K562 (cell line): ENCODE measurements at regions not wholly inside any gene's neighbourhood (a gene's known extent, or its start where the extent isn't known, plus 50 kb on each side); places are given as distances from the start of the nearest gene placed in this dataset.

Experiments used
- BRCA1 ChIP-seq, 2 experiments: fragments of 450-650 bp in 1 of 2; sonication (generic) in 1 of 2; formaldehyde crosslinking in 1 of 2; IDR thresholded peaks; 2 replicates each; pipeline versions ENCODE4 v1.5.0 to v1.6.1; 2017 to 2020; ENCODE audit warnings: mild to moderate bottlenecking in 1 of 2, missing genetic modification reagents in 1 of 2
- DMBX1 ChIP-seq: fragments of 250-450 bp; sonication (Bioruptor Pico); IDR thresholded peaks from 2 replicates; pipeline ENCODE4 v1.8.0; 2022; ENCODE audit warnings: inconsistent platforms, mild to moderate bottlenecking, moderate library complexity, borderline replicate concordance
- KAT8 ChIP-seq: fragments of 450-650 bp; IDR thresholded peaks from 2 replicates; pipeline ENCODE4 v1.6.1; 2016; ENCODE audit warnings: low read depth, mild to moderate bottlenecking
- KLF16 ChIP-seq: IDR thresholded peaks from 2 replicates; pipeline ENCODE4 v1.6.1; 2016; ENCODE audit warnings: antibody characterized with exemption
- MTA1 ChIP-seq: fragments of 450-650 bp; IDR thresholded peaks from 2 replicates; pipeline ENCODE4 v1.6.1; 2017; ENCODE audit warnings: borderline replicate concordance
- MYC ChIP-seq, 2 experiments: fragments of 250-450 bp in 1 of 2; sonication (Bioruptor Pico) in 1 of 2; IDR thresholded peaks; 2 replicates each; pipeline versions ENCODE4 v1.5.1 to v1.6.1; 2012 to 2021; ENCODE audit warnings: low read depth in 2 of 2, borderline replicate concordance in 1 of 2, improper control_type of control experiment in 1 of 2, low read length in 1 of 2, mild to moderate bottlenecking in 1 of 2, moderate library complexity in 1 of 2
- SAFB ChIP-seq: fragments of 200-400 bp; formaldehyde crosslinking; IDR thresholded peaks from 2 replicates; pipeline ENCODE4 v1.6.1; 2017; ENCODE audit warnings: low read depth, low read length, borderline replicate concordance
- SMAD1 ChIP-seq: fragments of 150-350 bp; IDR thresholded peaks from 2 replicates; pipeline ENCODE4 v1.6.1; 2014; ENCODE audit warnings: low read length, low read depth; ENCODE audit not compliant: partially characterized antibody
- TAL1 ChIP-seq: fragments of 450-650 bp; IDR thresholded peaks from 2 replicates; pipeline ENCODE4 v1.6.1; 2016; ENCODE audit warnings: mild to moderate bottlenecking
- TEAD4 ChIP-seq, 2 experiments: sonication (generic) in 1 of 2; formaldehyde crosslinking in 1 of 2; IDR thresholded peaks; 2 replicates each; pipeline versions ENCODE4 v1.6.1 to v1.8.0; 2012 to 2022; ENCODE audit warnings: borderline replicate concordance in 1 of 2, inconsistent platforms in 1 of 2, low read length in 1 of 2, mild to moderate bottlenecking in 1 of 2, missing genetic modification reagents in 1 of 2
- ZFP30 ChIP-seq: fragments of 250-450 bp; sonication (Bioruptor Pico); IDR thresholded peaks from 2 replicates; pipeline ENCODE4 v1.8.0; 2022; ENCODE audit warnings: moderate library complexity, mild to moderate bottlenecking, inconsistent platforms, borderline replicate concordance
- ZNF140 ChIP-seq: fragments of 250-450 bp; sonication (Bioruptor Pico); IDR thresholded peaks from 2 replicates; pipeline ENCODE4 v1.8.0; 2021; ENCODE audit warnings: moderate library complexity, mild to moderate bottlenecking, inconsistent platforms
- ZNF354B ChIP-seq: fragments of 250-450 bp; sonication (Bioruptor Pico); IDR thresholded peaks from 2 replicates; pipeline ENCODE4 v1.4.0; 2020
- ZNF707 ChIP-seq: fragments of 250-450 bp; sonication (Bioruptor Pico); conservative IDR thresholded peaks from 2 replicates; pipeline ENCODE4 v1.8.0; 2022; ENCODE audit warnings: inconsistent platforms, mild to moderate bottlenecking, moderate library complexity
- ZNF75A ChIP-seq: fragments of 450-650 bp; formaldehyde crosslinking; IDR thresholded peaks from 2 replicates; pipeline ENCODE4 v1.4.0; 2020; ENCODE audit warnings: mild to moderate bottlenecking
- TF ChIP-seq, protein P1 (sequence below): fragments of 150-350 bp; conservative IDR thresholded peaks from 2 replicates; pipeline ENCODE4 v1.6.1; 2014; ENCODE audit warnings: low read length
- TF ChIP-seq, protein P2 (sequence below): fragments of 250-450 bp; sonication (Bioruptor Pico); IDR thresholded peaks from 2 replicates; pipeline ENCODE4 v1.4.0; 2020; ENCODE audit warnings: mild to moderate bottlenecking, moderate library complexity
- TF ChIP-seq, protein P3 (sequence below): sonication (generic); IDR thresholded peaks from 2 replicates; pipeline ENCODE4 v1.6.1; 2016
- TF ChIP-seq, protein P4 (sequence below): fragments of 450-650 bp; formaldehyde crosslinking; conservative IDR thresholded peaks from 2 replicates; pipeline ENCODE4 v1.4.0; 2022; ENCODE audit warnings: mild to moderate bottlenecking, missing genetic modification characterization

- TF ChIP-seq SMAD1 (no peak), KLF16 (peak; percentile 25; the same call in 1 of the 2 replicates), ZNF140 (no peak), KAT8 (no peak), TEAD4 (IDR thresholded peaks at IDR 0.05; ENCODE audit: low read length) (peak; percentile 76), TEAD4 (CRISPR knock-in tag; IDR thresholded peaks at IDR 0.05; ENCODE audit: borderline replicate concordance) (no peak), ZFP30 (CRISPR knock-in tag) (no peak), ZNF354B (CRISPR knock-in tag) (no peak), ZNF707 (CRISPR knock-in tag) (no peak), ZNF75A (no peak), MTA1 (no peak), BRCA1 (IDR thresholded peaks at IDR 0.05) (no peak), BRCA1 (CRISPR knock-in tag; IDR thresholded peaks at IDR 0.05) (no peak), DMBX1 (CRISPR knock-in tag) (no peak), MYC (IDR thresholded peaks at IDR 0.05; ENCODE audit: low read depth, low read length) (no peak), MYC (CRISPR knock-in tag; IDR thresholded peaks at IDR 0.05; ENCODE audit: borderline replicate concordance, low read depth) (no peak), SAFB (no peak), TAL1 (peak; percentile 58)
- TF ChIP-seq, protein P1, sequence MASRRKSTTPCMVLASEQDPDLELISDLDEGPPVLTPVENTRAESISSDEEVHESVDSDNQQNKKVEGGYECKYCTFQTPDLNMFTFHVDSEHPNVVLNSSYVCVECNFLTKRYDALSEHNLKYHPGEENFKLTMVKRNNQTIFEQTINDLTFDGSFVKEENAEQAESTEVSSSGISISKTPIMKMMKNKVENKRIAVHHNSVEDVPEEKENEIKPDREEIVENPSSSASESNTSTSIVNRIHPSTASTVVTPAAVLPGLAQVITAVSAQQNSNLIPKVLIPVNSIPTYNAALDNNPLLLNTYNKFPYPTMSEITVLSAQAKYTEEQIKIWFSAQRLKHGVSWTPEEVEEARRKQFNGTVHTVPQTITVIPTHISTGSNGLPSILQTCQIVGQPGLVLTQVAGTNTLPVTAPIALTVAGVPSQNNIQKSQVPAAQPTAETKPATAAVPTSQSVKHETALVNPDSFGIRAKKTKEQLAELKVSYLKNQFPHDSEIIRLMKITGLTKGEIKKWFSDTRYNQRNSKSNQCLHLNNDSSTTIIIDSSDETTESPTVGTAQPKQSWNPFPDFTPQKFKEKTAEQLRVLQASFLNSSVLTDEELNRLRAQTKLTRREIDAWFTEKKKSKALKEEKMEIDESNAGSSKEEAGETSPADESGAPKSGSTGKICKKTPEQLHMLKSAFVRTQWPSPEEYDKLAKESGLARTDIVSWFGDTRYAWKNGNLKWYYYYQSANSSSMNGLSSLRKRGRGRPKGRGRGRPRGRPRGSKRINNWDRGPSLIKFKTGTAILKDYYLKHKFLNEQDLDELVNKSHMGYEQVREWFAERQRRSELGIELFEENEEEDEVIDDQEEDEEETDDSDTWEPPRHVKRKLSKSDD: no peak
- TF ChIP-seq, protein P2, sequence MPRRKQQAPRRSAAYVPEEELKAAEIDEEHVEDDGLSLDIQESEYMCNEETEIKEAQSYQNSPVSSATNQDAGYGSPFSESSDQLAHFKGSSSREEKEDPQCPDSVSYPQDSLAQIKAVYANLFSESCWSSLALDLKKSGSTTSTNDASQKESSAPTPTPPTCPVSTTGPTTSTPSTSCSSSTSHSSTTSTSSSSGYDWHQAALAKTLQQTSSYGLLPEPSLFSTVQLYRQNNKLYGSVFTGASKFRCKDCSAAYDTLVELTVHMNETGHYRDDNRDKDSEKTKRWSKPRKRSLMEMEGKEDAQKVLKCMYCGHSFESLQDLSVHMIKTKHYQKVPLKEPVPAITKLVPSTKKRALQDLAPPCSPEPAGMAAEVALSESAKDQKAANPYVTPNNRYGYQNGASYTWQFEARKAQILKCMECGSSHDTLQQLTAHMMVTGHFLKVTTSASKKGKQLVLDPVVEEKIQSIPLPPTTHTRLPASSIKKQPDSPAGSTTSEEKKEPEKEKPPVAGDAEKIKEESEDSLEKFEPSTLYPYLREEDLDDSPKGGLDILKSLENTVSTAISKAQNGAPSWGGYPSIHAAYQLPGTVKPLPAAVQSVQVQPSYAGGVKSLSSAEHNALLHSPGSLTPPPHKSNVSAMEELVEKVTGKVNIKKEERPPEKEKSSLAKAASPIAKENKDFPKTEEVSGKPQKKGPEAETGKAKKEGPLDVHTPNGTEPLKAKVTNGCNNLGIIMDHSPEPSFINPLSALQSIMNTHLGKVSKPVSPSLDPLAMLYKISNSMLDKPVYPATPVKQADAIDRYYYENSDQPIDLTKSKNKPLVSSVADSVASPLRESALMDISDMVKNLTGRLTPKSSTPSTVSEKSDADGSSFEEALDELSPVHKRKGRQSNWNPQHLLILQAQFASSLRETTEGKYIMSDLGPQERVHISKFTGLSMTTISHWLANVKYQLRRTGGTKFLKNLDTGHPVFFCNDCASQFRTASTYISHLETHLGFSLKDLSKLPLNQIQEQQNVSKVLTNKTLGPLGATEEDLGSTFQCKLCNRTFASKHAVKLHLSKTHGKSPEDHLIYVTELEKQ: no peak
- TF ChIP-seq, protein P3, sequence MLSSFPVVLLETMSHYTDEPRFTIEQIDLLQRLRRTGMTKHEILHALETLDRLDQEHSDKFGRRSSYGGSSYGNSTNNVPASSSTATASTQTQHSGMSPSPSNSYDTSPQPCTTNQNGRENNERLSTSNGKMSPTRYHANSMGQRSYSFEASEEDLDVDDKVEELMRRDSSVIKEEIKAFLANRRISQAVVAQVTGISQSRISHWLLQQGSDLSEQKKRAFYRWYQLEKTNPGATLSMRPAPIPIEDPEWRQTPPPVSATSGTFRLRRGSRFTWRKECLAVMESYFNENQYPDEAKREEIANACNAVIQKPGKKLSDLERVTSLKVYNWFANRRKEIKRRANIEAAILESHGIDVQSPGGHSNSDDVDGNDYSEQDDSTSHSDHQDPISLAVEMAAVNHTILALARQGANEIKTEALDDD: peak; percentile 64
- TF ChIP-seq, protein P4, sequence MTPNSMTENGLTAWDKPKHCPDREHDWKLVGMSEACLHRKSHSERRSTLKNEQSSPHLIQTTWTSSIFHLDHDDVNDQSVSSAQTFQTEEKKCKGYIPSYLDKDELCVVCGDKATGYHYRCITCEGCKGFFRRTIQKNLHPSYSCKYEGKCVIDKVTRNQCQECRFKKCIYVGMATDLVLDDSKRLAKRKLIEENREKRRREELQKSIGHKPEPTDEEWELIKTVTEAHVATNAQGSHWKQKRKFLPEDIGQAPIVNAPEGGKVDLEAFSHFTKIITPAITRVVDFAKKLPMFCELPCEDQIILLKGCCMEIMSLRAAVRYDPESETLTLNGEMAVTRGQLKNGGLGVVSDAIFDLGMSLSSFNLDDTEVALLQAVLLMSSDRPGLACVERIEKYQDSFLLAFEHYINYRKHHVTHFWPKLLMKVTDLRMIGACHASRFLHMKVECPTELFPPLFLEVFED (CRISPR knock-in tag): no peak
These were observed 206.8 kb downstream of the SIM1 start (continued) for GRCh38 chr6:100257793-100258395.
